ENCODE measurements at regions not wholly inside any gene's neighbourhood (a gene's known extent, or its start where the extent isn't known, plus 50 kb on each side); places are given as distances from the start of the nearest gene placed in this dataset.
A peak's percentile ranks its signal among the peaks of the same experiment; 100 is the strongest.
"Not testable (repeated sequence)": the region's sequence is repeated elsewhere in the genome, so short reads cannot be mapped to it uniquely, and the experiment has no call there.

- DNase-seq: no peak
Observed at GRCh38 chr3:166661621-166662020, 718.5 kb downstream of the ZBBX start.

GRCh38 chr3:166660962-166661361, 719.1 kb downstream of the ZBBX start:
- DNase-seq: no peak

DNA sequence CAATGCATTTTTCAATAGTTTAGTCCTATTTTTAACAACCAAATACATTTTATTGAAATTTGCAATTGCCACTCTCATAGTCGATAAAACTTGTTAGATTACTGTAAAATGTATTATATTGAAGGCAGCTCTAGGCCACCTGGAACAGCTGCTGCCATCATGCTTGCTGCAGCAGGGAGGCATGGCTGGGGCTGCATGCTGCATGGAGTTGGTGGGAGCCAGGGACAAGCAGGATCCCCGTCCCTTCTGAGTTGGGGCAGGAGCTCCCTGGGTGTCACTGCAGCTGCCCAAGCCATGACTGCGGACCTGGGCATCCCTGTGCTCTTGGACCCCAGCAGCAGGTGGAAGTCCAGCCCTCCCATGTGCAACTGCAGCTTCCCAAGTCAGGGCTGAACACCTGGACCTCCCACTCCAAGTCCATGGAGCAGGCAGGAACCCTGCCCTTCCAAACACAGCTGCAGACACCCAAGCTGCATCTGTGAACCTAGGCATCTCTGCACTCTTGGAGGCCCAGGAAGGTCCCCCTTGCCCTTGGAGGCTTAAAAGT, 742.0 kb downstream of the ZBBX start:
- no peak for DNase-seq

DNA sequence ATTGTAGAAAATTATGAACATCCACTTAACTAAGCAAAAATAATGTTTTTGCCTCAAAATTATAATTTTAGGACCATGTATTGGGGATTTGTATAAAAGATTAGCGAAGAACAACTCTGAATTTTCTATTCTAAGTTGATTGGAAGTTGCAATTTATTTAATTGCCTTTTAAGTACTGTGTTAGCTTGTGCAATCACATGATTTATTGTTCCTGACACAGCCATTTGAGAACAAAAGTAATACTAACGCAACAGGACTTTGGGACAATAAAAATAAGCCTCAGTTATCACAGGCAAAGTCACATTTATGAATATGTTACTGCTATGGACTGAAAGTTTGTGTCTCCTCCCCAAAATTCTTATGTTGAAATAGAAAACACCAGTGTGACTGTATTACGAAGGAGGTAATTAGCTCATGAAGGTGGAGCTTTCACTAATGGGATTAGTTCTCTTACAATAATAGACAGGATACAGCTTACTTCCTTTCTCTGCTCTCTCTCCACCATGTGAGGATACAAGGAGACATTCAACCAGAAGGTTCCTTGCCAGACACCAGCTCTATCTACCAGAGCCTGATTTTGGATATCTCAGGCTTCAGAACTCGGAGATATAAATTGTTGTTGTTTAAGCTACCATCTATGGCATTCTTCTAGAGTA, 745.9 kb downstream of the ZBBX start:
- DNase-seq: no peak

- DNase-seq: no peak
Observed at GRCh38 chr3:166630190-166630589, 749.9 kb downstream of the ZBBX start.

DNA sequence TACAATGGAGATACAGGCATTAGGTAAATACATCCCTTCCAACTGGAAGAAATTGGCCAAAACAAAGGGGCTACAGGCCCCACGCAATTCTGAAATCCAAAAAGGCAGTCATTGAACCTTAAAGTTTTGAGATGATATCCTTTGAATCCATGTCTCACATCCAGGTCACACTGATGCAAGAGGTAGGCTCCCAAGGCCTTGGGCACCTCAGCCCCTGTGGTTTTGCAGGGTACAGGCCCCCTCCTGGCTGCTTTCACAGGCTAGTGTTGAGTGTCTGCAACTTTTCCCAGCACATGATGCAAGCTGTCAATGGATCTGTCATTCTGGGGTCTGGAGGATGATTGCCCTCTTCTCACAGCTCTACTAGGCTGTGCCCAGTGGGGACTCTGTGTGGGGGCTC, 766.7 kb downstream of the ZBBX start:
- no peak for DNase-seq

GRCh38 chr3:166612761-166613160, 767.3 kb downstream of the ZBBX start:
- not testable (repeated sequence) for DNase-seq

DNA sequence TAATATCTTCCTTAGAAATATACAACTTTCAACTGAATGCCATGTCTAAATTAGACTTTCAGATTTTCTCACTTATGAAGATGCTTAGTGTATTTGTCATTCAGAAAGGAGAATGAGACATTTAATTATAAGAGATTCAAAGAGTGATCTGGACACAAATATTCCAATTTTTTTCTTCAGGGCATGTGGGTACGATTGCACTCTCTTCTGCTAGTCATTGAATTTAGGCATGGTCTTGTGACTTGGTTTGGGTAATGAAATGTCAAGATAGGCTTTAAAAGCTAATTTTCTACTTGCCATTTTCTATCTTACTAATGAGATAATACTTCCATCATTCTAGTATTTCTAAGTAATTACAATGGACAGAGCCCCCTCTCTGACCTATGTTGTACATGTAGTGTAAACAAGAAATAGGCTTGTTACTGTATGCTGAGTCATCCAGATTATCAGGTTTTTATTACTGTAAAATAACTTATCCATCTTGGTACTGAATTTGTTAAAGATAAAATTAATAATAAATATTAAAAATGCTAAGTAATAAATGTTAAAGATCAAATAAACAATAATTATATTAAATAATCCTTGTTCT, 770.8 kb upstream of the BCHE start:
- no peak for DNase-seq

DNA sequence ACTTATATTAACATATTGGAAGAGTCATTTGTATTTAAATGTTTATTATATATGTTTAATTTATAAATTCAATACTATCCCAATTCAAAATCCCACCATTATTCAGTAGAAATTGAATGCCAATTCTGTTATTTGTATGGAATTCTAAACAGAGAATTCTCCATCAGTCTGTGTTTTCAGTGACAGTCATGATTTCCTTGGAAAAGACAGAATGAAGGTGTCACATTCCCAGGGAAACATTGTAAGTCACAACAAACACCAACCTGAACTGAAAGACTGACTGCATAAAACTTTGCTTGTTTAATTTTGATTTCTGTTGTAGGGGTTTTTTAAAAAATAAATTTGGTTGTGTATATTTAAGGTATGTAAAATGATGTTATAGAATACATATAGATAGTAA, 769.8 kb upstream of the BCHE start:
- no peak for DNase-seq

DNA sequence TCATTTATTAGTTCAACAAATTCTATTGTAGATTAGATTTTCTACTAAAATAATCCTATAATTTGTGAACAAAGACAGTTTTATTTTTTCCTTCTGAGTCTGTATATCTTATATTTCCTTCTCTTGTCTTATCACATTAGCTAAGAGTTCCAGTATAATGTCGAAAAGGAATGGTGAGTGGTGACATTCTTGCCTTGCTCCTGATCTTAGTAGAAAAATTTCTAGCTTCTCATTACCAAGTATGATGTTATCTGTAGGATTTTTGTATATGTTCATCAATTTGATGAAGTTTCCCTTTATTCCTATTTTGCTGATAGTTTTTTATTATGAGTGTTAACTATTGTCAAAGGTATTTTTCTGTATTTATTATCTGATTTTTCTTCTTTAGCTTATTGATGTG, 756.6 kb upstream of the BCHE start:
- DNase-seq: no peak

GRCh38 chr3:166582236-166582635, 745.0 kb upstream of the BCHE start:
- no peak for DNase-seq

DNA sequence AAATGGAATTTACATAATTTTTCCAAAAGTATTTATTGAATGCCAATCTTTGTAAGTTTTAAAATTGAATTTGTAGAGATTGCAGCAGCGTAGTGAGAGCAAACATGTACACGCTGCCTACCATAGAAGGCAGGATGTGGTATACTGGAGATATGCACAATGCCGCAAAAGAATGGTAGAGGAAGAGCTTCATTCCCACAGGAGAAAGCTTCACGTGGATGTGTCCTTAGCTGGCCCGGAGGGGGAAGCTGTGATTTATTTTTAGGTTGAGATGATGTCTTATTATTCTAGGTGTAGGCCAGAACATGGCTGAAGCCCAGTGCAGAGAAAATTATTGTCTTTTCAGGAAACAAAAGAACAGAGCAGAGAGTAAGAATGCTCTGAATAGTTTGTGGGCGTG, 743.3 kb upstream of the BCHE start:
- no peak for DNase-seq

- DNase-seq: no peak
Observed at GRCh38 chr3:166575161-166575560, 737.9 kb upstream of the BCHE start.

GRCh38 chr3:166571686-166572085, 734.5 kb upstream of the BCHE start:
- DNase-seq: not testable (repeated sequence)

DNA sequence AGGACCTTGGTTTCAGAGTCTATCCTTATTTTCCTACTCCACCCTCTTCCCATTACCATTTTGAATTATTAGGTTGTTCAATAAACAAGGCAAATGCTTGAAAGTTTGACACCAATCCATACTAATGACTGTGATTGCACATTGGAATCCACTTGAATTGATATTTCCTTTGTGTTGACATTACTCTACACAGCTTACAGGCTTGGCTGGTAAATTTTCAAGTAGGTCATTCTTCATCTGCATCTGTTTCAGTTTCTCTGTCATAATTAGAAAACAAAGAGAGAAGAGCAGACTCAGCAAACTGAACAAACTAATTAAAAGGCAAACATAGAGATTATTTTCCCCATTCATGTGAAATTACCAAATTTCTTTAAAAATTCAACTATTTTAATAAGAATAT, 732.9 kb upstream of the BCHE start:
- no peak for DNase-seq

GRCh38 chr3:166569589-166569988, 732.4 kb upstream of the BCHE start:
- DNase-seq: no peak

- DNase-seq: no peak
Observed at GRCh38 chr3:166560253-166560652, 723.0 kb upstream of the BCHE start.

DNA sequence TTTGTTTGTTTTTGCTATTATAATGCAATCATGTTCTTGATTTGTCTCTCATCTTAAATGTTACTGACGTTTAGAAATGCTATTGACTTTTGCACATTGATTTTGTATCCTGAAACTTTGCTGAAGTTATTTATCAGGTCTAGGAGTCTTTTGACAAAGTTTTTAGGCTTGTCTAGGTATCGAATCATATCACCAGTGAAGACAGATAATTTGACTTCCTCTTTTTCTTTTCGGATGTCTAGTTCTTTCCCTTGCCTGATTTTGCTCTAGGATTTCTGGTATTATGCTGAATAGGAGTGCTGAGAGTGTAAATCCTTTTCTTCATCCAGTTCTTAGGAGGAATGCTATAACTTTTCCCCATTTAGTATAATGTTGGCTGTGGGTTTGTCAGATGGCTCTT, 719.7 kb upstream of the BCHE start:
- DNase-seq: no peak

- peak; percentile 1 for DNase-seq
Observed at GRCh38 chr3:166554023-166554422, 716.8 kb upstream of the BCHE start.

DNA sequence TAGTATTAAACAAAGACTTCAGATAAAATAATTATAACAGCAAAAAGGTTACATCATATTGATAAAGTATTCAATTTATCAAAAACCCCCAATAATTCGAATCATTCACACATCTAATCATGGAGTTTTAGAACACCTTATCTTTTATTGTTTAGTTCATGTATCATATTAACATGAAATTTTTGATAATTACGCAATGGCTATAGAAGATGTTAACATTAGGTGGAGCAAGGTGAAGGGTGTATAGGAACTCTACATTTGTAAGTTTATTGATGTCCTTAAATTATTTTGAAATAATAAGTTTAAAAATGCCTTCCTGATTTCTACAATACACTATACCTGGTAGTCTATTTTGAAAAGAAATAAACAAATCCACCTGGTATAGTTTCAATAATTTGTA, 696.5 kb upstream of the BCHE start:
- DNase-seq: no peak

GRCh38 chr3:166531730-166532129, 694.5 kb upstream of the BCHE start:
- DNase-seq: no peak

- no peak for DNase-seq
Observed at GRCh38 chr3:166527325-166527724, 690.1 kb upstream of the BCHE start.

DNA sequence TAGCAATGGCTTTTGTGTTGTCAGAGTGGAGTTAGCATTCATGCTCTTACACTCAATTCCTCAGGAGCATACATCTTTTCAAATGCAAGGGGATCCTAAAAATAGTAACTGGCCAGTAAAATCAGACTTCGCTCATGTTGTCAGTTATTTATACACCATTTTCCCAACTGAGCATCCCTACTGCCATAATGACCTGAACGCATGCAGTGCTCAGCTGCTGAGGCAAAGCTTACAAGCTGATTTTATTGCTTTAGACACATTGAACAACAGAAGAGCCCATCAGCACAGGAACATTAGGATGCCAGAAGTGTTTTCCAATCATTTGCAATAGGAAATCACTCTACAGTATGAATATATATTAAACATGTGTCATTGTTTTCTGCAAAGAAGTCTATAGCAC, 689.7 kb upstream of the BCHE start:
- DNase-seq: no peak

GRCh38 chr3:166522017-166522416, 684.8 kb upstream of the BCHE start:
- DNase-seq: no peak

DNA sequence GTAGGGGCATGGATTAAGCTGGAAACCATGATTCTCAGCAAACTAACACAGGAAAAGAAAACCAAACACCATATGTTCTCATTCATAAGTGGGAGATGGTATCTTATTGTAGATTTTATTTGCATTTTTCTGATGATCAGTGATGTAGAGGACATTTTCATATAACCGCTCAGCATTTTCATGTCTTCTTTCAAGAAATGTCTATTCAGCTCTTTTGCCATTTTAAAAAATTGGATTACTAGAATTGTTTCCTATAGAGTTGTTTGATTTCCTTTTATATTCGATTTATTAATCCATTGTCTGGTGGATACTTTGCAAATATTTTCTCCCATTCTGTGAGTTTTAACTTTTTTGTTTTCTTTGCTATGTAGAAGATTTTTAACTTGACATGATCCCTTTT, 682.2 kb upstream of the BCHE start:
- no peak for DNase-seq

Data from T1000 (cell line).